GM21360 (cell line): ENCODE measurements at regions not wholly inside any gene's neighbourhood (a gene's known extent, or its start where the extent isn't known, plus 50 kb on each side); places are given as distances from the start of the nearest gene placed in this dataset.
A peak's percentile ranks its signal among the peaks of the same experiment; 100 is the strongest.

Experiments used
- ATAC-seq: cut with Tn5 transposase; IDR thresholded peaks from one replicate; pipeline ENCODE4 v1.9.1; 2021; ENCODE audit warnings: mild to moderate bottlenecking, moderate library complexity; ENCODE audit not compliant: unreplicated experiment

DNA sequence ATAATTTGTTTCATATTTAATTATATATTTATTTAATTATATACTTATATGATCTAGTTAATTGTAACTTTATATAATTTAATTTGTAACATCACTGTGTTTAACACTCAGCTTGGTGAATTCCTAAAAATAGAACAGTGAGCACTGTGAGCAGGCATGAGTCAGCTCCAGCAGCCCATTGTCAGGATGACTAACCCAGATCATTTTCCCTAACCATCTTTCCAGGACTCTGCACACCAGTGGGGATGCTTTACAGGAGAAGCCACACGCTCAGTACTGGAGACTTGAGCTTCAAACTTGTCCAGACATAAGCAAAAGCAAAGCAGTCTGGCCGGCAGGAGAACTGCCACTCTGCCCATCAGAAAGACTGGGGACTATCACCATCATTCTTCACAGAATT is 446.2 kb upstream of the TRPC7 start:
- no peak for ATAC-seq

- ATAC-seq: no peak
Observed at GRCh38 chr5:136811086-136811485, 445.7 kb upstream of the TRPC7 start.

GRCh38 chr5:136810261-136810801 is 445.0 kb upstream of the TRPC7 start:
- ATAC-seq: no peak

DNA sequence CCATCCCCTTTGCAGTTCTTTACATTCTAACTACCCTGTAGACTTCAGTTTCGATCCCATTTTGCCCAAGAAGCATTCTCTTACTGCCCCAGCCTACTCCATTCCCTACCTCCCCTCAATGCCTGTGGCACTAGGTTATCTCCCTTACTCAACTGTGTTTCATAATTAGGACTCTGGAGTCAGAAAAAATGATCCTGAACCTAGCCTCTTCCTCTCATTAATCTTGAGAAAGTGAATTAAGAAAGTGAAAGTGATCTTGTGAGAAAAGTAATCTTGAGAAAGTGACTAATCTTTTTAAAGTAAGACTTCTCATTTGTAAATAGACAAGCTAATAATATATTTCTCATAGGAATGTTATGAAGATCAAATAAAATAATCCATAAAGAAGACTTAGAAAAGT is 444.0 kb upstream of the TRPC7 start:
- no peak for ATAC-seq

DNA sequence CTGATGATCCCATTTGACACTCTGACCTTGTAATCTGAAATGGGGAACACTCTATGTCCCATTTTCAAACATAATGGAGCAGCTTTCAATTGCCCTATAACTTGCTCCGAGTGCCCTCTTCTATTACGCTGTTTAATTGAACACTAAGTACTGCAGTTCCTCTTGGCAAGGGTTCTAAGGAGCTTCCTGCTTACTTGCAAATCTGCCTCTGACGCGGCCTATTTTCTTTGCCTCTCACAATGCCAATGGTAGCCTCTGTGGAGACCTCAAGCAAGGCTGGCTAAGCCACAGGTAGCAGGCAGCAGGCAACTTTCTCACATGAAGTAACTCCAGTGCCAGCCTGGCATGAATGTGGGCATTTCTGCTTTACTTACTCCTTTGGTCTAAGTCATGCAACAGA is 443.4 kb upstream of the TRPC7 start:
- ATAC-seq: no peak

- ATAC-seq: no peak
Observed at GRCh38 chr5:136805466-136805865, 440.1 kb upstream of the TRPC7 start.

- ATAC-seq: no peak
Observed at GRCh38 chr5:136802383-136802782, 437.0 kb upstream of the TRPC7 start.

GRCh38 chr5:136799806-136800372 is 434.5 kb upstream of the TRPC7 start:
- ATAC-seq: no peak

DNA sequence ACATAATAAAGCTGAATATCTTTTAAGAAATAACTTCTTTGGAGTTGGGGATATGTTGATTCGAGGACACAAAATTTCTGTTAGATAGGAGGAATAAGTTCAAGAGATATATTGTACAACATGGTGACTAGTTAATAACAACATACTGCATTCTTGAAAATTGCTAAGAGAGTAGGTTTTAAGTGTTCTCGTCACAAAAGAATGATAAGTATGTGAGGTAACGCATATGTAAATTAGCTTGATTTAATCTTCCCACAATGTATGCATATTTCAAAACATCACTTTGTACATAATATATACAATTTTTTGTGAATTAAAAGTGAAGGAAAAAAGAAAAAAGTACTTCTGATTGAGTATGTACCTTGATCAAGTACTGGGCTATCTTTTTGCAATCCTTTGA is 428.0 kb upstream of the TRPC7 start:
- no peak for ATAC-seq

DNA sequence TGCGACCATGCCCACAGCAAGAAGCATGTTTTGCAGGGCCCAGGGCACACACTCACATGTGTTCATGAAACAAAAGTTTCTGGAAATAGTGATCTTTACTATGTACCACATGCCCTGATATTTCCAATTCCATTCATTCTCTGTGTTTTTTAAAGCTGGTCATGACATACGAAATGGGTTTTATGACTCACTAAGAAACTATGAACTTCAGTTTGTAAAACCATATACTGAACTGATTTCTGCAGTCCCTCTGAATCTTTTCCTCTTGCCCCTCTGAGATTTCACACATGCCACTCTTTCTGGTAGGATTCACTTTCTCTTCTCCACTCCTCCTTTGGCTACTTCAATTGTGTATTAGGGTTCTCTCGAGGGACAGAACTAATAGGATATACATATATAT is 416.1 kb upstream of the TRPC7 start:
- ATAC-seq: no peak

- no peak for ATAC-seq
Observed at GRCh38 chr5:136780518-136780917, 415.2 kb upstream of the TRPC7 start.

DNA sequence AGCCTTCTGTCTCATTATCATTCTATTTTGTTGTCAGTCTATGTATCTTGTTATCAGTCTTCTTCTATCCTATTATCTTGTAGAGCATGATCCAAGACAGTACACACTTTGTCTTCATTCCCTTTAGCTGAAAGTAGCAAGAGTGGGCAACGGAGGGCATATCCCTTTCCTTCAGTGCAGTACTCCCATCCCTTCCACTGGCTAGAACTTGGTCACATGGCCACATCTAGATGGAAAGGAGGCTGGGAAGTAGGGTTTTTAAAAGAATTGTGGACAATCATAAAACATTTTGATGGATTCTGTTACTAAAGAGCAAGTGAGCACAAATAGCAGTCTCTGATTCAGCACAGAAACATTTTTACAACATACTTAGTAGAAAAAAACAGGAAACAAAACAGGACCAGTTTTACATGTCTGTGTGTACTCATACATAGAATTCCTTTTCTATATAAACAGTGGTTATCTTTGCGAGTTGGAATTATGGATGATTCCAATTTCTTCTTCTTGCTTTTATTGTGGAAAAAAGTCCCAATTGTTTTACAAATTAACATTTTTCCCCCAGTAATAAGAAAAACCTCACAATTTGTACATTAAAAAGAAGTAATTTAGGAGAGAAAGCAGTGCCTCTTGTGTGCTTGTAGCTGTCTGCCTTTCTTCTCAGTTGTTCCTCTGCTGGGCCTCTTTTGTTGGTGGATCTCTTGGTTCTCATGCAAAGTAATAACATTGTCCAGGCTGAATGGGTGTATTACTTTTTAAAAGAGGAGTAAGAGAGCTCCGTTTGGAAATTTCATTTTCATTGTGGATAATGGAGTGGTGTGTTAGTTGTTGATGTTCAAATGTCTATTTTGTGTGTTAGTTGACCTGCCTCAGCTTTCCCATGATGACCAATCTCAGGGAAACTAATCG is 410.9 kb upstream of the TRPC7 start:
- ATAC-seq: no peak

DNA sequence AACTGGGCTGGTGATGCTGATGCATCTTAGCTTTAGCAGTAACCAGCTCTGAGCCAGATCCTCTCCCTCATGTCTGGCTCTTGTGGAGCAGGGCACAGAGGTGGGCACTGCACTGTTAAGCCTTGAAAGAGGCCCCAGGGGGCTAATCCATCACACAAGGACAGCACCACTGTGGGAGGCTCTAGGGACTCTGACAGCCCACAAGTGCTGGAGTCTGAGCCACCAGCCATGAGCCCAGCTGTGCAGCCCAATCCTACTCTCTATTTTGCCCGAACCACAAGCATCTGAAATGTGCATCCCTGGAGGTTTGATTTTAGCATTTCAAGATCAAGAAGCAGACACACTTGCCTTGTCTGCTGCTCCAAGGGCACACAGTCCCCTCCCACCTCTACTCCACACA is 407.1 kb upstream of the TRPC7 start:
- no peak for ATAC-seq

DNA sequence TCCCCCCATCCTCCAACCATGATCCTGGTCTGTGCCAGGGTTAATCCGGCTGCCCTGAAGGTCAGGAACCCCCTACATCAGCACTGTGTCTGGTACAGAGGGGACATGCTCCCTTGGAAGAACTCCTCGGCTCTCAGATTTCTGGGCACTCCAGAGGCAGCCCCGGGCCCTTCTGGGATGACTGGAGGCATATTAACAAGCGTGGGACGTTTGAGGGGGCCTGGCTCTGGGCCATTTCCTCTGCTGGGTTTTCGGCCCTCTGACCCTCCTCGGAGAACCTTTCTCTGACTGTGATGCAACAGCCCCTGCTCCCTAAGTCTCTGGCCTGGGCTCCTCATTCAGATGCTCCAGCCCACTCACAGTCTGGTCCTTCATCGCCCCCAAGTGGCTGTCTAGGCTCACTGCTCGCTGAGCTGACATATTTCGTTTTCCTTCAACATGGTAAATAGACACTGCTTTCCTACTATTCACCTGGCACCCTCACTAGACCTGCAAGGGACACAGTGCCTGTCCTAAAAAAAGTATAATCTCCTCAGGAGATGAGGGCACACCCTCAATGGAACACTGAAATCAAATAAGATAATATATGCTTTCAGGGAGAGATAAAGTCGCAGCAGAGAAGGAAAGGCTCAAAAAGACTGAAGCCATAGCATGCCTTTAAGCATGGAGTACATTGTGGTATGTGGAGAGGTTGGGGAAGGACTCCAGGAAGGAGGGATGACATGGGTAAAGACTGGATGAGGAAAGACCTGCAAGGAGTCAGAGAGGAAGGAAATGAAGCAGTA is 404.7 kb upstream of the TRPC7 start:
- ATAC-seq: peak; percentile 73

GRCh38 chr5:136769093-136769492 is 403.7 kb upstream of the TRPC7 start:
- no peak for ATAC-seq

DNA sequence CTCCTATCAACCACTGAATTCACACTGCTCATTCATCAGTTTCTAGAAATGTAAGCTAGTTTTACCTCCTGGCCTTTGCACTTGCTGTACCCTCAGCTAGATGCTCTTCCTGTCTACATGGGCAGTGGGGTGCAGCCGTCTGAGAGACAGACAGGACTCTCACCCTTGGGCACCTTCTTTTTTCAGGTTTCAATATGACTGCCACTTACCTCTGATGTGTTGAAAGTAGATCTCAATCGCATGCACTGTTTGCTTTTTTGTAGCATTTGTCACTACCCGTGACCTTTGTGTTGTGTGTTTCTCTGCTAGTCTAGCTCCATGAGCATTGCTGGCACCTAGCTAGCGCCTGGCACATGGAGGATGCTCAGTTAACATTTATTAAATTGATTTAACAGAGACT is 403.1 kb upstream of the TRPC7 start:
- ATAC-seq: peak; percentile 70

- ATAC-seq: no peak
Observed at GRCh38 chr5:136766456-136766855, 401.1 kb upstream of the TRPC7 start.

- no peak for ATAC-seq
Observed at GRCh38 chr5:136764601-136765000, 399.3 kb upstream of the TRPC7 start.

DNA sequence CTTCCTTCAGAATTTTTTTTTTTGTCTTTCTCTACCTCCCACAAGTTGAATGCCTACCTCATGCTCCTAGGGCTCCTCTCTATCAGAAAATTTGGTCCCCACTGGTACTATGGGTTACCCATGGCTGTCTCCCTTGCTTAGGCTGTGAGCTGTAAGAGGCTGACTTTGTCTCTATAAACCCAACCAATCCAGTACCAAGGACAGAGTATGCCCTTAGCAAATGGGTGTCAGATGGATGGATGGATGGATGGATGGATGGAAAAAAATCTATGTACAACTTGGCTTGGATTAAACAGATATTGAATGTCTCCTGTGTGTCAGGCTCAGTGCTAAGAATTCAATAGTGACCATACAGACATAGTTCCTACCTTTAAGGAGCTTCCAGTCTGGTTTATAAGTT is 398.2 kb upstream of the TRPC7 start:
- no peak for ATAC-seq

- ATAC-seq: no peak
Observed at GRCh38 chr5:136754216-136754615, 388.9 kb upstream of the TRPC7 start.

DNA sequence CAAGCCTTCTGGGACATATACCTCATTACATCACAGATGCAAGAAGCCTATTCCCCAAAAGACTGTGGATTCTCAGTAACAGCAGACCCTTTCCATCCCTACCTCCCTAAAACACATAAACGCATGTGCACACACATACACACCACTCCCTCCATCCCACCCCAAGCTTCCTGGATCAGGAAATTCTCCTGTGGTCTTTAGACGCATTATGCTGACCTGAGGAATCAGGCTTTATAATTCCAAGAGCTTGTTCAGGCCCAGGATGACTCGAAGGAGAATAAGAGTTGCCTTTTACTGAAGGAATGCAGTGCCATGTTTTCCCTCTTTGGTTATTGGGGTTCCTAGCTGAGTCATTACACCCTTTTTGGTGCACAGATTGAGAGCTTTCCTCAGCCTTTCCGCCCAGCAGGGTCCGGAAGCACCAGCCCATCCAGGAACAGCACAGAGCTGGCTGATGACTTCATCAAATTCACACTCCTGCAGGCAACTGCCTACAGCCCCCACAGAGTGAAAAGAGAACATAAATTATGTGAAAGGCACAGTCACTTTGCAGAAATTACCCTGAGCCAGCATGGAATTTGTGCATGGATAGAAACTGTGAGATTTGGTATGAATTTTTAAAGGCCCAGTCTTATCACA is 385.0 kb upstream of the TRPC7 start:
- no peak for ATAC-seq
